ENCODE measurements at regions not wholly inside any gene's neighbourhood (a gene's known extent, or its start where the extent isn't known, plus 50 kb on each side); places are given as distances from the start of the nearest gene placed in this dataset.

DNA sequence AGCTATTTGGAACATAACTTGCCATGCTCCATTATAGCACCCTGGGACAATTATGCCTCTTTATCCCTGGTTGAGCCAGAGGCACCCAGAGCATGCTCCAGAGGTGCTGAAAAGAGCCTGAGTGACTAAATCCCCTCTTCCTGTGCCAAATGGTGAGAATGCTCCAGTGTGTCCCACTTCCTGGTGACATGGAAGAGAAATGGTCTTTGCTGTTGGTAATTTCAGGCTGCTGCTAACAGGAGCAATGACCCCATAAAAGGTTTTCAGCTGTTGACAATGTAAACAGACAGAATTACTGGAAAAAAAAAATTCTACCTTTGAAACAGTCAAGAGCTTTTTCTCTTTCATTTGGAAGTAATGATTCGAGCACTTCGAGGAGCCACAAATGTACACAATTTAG, 341.8 kb downstream of the FGF9 start:
- DNase-seq (ENCODE audit: low spot score): no peak

GRCh38 chr13:22014469-22014868, 343.6 kb downstream of the FGF9 start:
- DNase-seq (ENCODE audit: low spot score): no peak

GRCh38 chr13:22017226-22017625, 346.4 kb downstream of the FGF9 start:
- DNase-seq (ENCODE audit: low spot score): no peak

- no peak for DNase-seq (ENCODE audit: low spot score)
Observed at GRCh38 chr13:22018076-22018835, 347.4 kb downstream of the FGF9 start.

DNA sequence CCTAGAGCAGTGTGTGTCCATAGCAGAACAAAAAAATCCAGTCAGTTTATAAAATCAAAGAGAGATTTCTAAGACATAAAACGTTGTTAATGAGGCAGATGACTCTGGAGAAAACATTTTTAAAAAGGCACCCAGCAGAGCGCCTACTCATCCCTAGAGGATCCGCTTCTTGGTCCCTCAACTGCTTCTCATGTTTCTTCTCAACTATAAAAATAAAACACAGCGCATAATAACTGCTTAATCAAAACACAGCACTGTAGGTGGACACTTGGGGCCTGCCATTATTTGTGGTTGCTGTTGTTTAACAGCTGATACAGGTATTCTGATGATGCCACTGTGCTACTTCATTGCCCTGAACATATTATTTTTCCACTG, 347.9 kb downstream of the FGF9 start:
- DNase-seq (ENCODE audit: low spot score): no peak

GRCh38 chr13:22024381-22024994, 353.6 kb downstream of the FGF9 start:
- DNase-seq (ENCODE audit: low spot score): no peak

DNA sequence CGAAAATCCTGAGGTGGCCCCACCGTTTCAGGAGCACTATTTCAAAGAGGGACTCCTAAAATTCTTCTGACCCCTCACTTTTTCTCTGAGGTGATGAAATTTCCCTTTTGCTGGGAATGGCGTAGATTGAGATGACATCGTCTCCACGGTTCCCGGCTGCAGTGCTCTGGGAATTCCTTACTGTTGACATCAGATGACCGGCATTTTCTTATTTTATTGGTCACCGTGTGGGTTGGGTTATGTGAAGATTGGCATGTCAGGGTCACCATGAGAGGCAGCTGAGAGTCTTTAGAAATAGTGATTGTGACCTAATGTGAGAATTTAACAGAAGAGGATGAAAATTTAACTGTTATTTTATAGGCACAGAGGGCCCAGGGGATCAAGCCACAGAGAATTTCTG, 356.7 kb downstream of the FGF9 start:
- DNase-seq (ENCODE audit: low spot score): no peak

GRCh38 chr13:22028831-22029230, 358.0 kb downstream of the FGF9 start:
- DNase-seq (ENCODE audit: low spot score): no peak

DNA sequence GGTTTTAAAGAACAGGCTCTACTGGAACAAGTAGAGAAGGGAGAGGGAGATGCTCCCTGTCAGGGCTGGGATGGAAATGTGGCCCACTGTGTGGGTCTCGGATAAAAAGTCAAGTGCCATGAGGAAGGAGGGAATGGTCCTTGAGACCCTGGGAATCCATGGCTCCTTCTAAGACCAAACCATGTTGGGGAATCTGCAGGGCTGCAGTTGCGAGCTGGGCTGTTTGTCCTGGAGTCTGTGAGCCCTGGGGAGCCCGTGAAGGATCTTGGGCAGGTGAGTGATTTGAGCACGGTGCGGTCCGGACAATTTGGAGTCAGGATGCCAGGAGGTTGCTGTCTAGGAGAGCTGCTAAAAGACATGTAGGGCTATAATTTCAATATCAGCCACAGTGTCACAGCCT, 359.4 kb downstream of the FGF9 start:
- no peak for DNase-seq (ENCODE audit: low spot score)

- no peak for DNase-seq (ENCODE audit: low spot score)
Observed at GRCh38 chr13:22031702-22032286, 360.9 kb downstream of the FGF9 start.

- DNase-seq (ENCODE audit: low spot score): no peak
Observed at GRCh38 chr13:22032905-22033304, 362.0 kb downstream of the FGF9 start.

DNA sequence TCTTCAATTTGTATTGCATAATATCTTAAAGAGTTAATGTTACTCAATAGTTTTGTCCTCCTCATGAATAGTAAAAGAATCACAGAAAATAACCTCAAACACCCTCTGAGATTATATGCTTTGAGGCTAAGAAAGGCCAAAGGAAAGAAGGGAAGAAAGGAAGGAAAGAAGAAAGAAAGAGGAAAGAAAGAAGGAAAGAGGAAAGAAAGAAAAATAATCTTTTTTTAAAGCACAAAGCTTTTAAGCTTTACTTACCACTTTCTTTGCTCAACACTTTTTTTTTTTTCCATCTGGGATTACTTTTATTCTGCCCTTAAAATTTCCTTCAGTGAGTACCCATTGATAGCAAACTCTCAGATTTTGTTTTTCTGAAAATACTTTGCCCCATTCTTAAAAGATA, 369.1 kb downstream of the FGF9 start:
- DNase-seq (ENCODE audit: low spot score): no peak

DNA sequence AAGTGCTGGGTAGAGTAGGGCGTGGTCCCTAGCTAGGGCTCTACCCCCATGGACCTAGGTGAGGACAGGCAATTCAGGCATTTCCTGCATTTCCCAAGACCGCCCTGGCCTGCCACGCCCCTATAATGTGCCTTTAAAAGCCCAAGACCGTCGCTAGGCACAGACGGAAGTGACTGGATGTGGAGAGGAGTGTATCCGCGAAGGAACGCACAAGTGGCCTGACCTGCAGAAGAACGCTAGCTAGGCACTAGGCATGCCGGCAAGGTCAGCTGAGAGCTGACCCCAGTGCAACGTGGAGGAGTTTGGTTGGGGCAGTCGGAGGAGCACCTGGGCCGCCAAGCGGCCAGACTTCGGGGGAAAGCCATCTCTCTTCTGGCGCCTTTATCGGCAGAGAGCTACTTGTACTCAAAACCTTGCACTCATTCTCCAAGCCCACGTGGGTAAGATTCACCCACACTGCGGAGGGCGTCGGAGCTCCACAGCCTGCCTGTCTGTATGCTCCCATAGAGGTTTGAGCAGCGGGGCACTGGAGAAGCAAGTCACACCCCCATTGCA, 370.0 kb downstream of the FGF9 start:
- no peak for DNase-seq (ENCODE audit: low spot score)

DNA sequence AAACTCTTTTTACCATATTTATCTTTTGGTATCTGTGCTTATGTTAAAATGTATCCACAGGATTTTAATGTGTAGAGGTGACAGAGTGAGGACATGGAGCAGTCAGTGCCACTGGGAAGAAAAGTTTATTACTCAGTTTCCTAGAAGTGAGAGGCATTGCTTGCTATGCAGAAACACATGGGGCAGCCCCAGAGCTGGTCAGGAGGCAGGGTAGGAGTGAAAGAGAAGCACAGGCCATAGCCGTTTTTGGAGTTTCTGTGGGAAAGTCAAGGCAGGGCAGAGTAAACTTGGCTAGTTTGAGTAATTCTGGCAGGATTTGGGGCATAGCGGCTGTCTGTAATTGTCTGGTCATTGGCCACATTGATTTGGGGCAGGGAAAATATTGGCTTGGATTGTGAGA, 370.9 kb downstream of the FGF9 start:
- DNase-seq (ENCODE audit: low spot score): no peak

DNA sequence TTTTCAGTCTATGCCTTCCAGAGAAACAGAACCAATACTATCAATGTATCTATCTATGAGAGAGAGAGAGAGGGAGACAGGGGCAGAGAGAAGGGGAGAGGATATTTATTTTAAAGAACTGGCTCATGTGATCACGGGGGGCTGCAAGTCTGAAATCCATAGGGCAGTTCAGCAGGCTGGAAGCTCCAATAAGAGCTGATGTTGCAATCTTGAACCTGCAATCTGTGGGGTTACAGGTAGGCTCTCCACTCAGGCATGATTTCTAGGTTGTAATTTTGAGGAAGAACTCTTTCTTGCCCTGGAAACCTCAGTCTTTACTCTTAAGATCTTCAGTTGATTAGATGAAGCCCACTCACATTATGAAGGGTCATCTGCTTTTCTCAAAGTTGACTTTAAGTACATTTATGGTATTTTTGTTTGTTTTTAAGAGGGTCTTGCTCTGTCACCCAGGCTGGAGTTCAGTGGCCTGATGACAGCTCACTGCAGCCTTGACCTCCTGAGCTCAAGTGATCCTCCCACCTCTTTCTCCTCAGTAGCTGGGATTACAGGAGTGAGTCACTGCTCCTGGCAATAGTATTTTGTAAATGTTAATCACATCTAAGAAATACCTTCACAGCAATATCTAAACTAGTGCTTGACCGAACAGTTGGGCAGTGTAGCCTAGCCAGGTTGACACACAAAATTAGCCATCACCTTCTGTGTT, 376.4 kb downstream of the FGF9 start:
- DNase-seq (ENCODE audit: low spot score): no peak

- DNase-seq (ENCODE audit: low spot score): no peak
Observed at GRCh38 chr13:22047785-22048104, 376.9 kb downstream of the FGF9 start.

DNA sequence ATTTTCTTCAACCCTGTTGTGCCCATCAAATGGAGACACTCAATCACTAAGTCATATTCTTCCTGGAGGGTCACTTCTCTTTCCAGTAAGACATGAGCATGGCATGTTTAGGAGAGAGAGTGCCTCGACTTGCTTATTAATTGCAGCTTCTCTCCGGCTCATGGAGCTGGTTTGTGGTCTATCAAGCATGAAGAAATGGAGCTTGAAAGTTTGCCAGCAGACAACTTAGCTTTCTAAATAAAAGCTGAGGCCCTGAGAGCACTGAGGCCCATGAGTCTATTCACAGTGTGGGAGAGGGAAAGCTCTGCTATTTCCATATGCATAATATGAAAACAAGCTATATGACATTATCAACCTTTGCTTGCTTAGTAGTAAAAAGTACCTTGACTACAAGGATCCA, 378.5 kb downstream of the FGF9 start:
- no peak for DNase-seq (ENCODE audit: low spot score)

GRCh38 chr13:22050951-22051563, 380.2 kb downstream of the FGF9 start:
- DNase-seq (ENCODE audit: low spot score): no peak

GRCh38 chr13:22053053-22053452, 382.2 kb downstream of the FGF9 start:
- no peak for DNase-seq (ENCODE audit: low spot score)

DNA sequence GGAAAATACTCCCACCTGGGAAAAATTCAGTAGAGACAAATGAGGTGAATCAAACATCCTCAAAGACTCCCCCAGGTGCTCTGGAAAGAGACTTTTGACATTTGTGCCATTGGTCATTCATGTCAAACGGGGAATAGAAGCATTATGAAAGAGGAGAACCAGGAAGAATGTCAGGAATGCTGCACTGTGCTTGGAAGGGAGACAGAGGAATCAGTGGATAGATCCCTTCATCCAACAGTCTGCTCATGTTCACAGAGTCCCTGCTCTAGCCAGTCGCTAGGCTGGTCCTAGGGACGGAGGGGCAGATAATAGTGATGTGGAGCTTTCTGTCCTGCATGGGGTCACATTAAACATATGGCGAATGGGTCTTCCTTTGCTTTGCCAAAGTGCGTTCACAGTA, 384.4 kb downstream of the FGF9 start:
- no peak for DNase-seq (ENCODE audit: low spot score)

DNA sequence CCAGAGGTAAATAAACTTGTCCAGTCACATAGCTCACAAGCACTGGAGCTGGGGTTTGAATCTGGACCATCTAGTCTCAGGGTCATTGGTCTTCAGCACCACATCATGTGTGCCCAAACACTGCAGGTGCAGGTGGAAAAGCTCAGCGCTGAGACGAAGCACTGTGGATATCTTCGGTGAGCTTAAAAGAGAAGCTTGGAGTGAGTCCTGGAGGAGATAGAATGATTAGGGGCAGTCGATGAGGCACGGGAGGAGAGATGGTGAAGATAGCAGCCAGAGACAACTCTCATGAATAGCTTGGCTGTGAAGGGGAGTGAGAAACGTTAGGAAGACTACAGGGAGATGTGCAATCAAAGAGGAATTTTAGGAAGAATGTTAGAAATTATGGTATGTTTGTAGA, 389.3 kb downstream of the FGF9 start:
- DNase-seq (ENCODE audit: low spot score): no peak

DNA sequence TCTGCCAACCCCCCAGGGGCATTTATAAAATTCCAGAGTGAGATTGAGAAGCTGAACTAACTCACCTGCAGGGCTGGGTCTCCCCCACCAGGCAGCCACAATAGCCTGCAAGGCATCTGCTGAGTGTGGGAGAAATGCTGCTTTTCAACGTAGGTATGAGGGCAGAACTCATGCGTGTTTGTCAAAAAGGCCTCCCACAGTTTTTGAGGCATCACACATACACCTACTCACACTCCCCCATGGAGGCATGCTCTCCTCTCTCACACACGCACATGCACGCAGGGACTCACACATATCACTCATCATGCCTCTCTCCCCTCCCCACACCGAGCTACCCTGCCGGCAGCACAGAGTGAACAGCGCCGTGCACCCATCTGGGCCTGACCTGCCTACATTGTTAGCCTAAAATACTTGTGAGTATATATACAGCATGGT, 390.5 kb downstream of the FGF9 start:
- DNase-seq (ENCODE audit: low spot score): no peak
